ENCODE measurements at regions not wholly inside any gene's neighbourhood (a gene's known extent, or its start where the extent isn't known, plus 50 kb on each side); places are given as distances from the start of the nearest gene placed in this dataset.

DNA sequence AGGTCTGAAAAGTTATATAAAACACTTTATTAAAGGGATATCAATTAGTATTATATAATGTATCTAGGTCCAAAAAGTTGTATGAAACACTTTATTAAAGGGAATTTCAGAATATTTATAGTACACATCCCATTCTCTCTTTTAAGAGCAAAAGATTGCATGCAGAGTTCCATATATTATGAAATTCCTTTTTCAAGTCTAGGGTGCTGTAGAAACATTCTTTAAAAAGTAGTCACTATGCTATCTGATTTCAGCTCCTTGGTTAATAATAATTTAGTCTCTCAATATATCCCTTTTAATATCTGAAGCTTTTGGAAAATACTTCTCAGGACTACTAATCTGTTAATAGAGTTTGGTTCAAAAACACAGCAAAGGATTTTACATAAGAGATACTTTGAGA, 1496.1 kb upstream of the C9orf72 start:
- TF ChIP-seq, protein P1, sequence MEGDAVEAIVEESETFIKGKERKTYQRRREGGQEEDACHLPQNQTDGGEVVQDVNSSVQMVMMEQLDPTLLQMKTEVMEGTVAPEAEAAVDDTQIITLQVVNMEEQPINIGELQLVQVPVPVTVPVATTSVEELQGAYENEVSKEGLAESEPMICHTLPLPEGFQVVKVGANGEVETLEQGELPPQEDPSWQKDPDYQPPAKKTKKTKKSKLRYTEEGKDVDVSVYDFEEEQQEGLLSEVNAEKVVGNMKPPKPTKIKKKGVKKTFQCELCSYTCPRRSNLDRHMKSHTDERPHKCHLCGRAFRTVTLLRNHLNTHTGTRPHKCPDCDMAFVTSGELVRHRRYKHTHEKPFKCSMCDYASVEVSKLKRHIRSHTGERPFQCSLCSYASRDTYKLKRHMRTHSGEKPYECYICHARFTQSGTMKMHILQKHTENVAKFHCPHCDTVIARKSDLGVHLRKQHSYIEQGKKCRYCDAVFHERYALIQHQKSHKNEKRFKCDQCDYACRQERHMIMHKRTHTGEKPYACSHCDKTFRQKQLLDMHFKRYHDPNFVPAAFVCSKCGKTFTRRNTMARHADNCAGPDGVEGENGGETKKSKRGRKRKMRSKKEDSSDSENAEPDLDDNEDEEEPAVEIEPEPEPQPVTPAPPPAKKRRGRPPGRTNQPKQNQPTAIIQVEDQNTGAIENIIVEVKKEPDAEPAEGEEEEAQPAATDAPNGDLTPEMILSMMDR (IDR thresholded peaks at IDR 0.05), result no peak

DNA sequence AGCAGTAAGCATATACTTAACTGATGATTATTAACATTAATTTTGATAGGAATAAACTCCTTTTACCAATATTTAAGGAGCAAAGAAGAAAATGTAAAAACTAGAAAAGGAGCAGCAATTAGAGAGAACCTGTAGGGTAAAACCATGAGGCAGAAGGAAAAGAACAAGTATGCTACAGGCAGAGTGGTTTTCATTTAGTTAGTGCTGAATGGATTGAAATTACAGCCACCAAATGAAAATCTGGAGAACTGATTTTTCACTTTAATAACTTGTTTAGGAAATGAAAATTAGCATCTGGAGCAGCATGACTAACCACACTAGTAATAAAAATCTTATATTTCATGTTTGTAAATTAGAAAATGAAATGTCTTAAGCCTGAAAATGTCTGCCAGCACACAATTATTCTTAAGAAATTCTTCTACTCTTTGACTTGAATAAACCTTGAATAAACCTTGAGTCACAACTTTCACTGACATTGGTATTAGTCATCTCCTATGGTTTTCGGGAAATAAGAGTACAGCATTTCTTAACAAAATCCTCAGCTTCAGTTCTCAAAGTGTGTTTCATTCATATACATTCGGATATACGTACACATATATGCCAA, 1504.9 kb upstream of the C9orf72 start:
- TF ChIP-seq, protein P1 (IDR thresholded peaks at IDR 0.05), result no peak

DNA sequence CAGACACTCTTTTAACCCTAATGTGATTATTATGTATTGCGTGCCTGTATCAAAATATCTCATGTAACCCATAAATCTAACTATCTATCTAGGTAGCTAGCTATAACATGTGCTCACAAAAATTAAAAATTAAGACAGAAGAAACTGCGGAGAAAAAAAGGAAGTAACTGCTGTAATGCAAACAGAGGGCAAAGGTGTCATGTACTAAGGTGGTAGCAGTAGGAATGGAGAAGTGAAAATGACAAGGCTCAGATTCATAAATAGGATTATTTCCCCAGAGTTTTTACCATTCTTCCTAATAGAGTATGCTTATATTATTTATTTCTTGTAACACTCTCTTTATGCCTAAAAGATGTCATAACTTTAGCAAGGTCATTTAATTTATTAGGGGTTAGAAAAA, 1527.5 kb upstream of the C9orf72 start:
- TF ChIP-seq, protein P1 (IDR thresholded peaks at IDR 0.05), result no peak

DNA sequence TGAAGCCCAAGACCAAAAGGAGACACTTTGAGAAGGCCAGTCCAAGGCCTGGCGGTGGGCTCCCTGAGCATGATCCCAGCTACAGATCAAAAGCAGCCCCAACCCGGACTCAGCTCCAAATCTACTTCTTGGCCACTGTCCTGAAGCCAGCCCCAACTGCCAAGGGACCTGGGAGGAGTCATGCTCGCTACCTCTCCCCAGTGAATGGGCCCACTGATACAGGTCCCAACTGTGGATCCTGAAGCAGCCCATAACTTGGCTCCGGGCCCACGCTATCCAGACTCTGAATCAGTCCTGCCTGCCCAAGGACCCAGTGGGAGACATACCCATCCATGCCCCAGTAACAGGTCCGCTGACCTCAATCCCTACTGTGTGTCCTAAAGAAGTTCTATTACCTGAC, 1545.3 kb upstream of the C9orf72 start:
- TF ChIP-seq, protein P1 (IDR thresholded peaks at IDR 0.05), result no peak

DNA sequence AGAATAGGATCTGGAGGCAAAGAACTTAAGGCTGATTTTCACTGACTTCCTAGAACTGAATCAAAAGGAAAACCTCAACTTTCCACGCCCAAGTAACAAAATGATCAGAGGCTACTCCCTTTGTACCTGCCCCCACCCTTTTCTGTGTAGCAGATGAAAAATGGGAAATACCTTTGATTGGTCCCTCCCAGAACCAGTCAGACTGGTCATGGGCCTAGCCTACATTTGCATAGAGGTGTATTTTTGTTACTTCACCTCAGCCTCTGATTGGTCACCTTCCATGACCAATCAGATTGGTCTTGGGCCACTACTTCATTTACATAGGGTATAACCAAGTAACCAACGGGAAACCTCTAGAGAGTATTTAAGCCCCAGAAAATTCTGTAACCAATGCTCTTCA, 1553.5 kb upstream of the C9orf72 start:
- TF ChIP-seq, protein P1 (IDR thresholded peaks at IDR 0.05), result no peak

DNA sequence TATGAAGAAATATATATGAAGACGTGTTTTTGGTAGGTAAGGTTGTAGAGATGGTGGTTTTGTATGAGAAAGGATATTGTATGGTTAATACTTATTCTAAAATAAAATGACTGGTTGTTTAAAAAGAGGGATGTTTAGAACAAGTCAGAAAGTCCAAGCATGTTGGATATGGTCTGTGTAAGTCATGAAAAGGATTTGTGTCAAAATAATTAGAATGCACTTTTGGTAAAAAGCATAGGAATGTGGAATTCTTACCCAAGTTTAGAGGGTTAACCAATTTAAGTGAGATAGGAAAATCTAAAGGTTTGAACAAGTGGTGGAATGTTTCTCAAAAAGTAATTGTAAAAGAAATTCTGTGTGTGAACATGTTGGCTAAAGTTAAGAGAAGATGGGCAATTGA, 1556.5 kb upstream of the C9orf72 start:
- TF ChIP-seq, protein P1 (IDR thresholded peaks at IDR 0.05), result no peak

DNA sequence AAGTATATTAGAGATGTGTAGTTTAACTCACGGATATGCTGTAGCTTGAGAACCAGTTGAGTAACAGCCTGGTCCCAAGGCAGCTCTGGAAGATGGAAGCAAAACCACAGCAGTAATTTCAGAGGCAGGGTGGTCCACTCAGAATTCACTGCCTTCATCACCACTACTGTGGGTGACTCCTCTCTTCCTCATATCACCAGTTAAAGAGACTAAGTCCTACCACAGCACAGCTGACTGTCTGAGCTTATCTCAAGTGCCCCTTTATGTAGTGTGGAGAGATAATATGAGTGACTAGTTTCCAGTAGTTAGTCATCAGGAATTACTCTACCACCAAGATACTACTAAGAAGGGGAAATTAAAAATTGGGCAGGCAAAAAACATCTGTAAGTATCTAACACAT, 1571.2 kb upstream of the C9orf72 start:
- TF ChIP-seq, protein P1 (IDR thresholded peaks at IDR 0.05), result no peak

DNA sequence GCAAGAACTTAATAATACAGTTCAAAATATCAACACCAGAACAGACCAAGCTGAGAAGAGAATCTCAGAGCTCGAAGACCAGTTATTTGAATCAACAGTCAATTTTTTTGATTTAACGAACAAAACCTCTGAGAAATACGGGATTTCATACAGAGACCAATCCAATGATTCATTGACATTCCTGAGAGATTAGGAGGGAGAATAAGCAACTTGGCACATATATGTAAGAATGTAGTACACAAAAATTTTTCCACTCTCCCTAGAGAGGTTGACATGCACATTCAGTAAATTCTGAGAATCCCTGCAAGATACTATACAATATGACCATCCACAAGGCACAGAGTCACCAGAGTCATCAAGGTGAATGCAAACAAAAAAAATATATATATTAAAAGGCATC, 1577.3 kb upstream of the C9orf72 start:
- TF ChIP-seq, protein P1 (IDR thresholded peaks at IDR 0.05), result no peak
